ENCODE measurements at regions not wholly inside any gene's neighbourhood (a gene's known extent, or its start where the extent isn't known, plus 50 kb on each side); places are given as distances from the start of the nearest gene placed in this dataset.

DNA sequence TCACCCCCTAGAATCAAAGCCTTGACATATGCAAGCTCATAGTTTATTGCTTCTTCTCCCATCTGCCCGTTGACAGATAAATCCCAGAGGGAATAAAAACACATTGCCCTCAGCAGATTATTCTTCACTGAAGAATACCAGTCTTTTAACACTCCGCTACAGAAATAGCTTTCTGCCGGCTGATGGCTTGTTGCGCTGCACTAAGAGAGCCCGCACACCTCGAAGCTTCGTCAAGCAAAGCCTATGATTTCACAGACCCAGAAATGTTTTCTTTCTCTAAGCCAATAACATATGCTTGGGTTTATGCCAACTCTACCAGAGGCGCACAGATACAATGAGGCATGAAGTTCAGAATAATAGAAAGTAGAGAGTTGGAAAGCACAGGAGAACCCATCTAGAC, 208.9 kb upstream of the FOXQ1 start:
- TF ChIP-seq, protein P1, sequence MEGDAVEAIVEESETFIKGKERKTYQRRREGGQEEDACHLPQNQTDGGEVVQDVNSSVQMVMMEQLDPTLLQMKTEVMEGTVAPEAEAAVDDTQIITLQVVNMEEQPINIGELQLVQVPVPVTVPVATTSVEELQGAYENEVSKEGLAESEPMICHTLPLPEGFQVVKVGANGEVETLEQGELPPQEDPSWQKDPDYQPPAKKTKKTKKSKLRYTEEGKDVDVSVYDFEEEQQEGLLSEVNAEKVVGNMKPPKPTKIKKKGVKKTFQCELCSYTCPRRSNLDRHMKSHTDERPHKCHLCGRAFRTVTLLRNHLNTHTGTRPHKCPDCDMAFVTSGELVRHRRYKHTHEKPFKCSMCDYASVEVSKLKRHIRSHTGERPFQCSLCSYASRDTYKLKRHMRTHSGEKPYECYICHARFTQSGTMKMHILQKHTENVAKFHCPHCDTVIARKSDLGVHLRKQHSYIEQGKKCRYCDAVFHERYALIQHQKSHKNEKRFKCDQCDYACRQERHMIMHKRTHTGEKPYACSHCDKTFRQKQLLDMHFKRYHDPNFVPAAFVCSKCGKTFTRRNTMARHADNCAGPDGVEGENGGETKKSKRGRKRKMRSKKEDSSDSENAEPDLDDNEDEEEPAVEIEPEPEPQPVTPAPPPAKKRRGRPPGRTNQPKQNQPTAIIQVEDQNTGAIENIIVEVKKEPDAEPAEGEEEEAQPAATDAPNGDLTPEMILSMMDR (IDR thresholded peaks at IDR 0.05): no peak
- TF ChIP-seq EZH2phosphoT487 (IDR thresholded peaks at IDR 0.05) (no peak), EZH2 (IDR thresholded peaks at IDR 0.05) (no peak)
